Loucy (cell line): ENCODE measurements at regions not wholly inside any gene's neighbourhood (a gene's known extent, or its start where the extent isn't known, plus 50 kb on each side); places are given as distances from the start of the nearest gene placed in this dataset.

Experiments
- H2AFZ ChIP-seq: fragments of 200-600 bp; sonication (generic); 2 replicates; pipeline ENCODE4 v1.6.0; 2016; ENCODE audit warnings: antibody characterized with exemption, mild to moderate bottlenecking, low read length, moderate library complexity
- H3F3A ChIP-seq: fragments of 200-600 bp; 2 replicates; pipeline ENCODE4 v1.6.0; 2016; ENCODE audit warnings: antibody characterized with exemption, low read depth, mild to moderate bottlenecking
- H3K27me3 ChIP-seq: fragments of 200-600 bp; sonication (generic); 2 replicates; pipeline ENCODE4 v1.6.1; 2014; ENCODE audit warnings: low read length, mild to moderate bottlenecking; ENCODE audit not compliant: insufficient read depth, poor library complexity, severe bottlenecking
- H3K36me3 ChIP-seq: fragments of 200-600 bp; sonication (generic); 2 replicates; pipeline ENCODE4 v1.6.1; 2016; ENCODE audit warnings: low read length; ENCODE audit not compliant: insufficient read depth
- H3K4me1 ChIP-seq: fragments of 200-600 bp; sonication (generic); 2 replicates; pipeline ENCODE4 v1.5.1; 2014; ENCODE audit warnings: low read length, mild to moderate bottlenecking; ENCODE audit not compliant: insufficient read depth, poor library complexity, severe bottlenecking
- H3K4me2 ChIP-seq: fragments of 200-600 bp; sonication (generic); 2 replicates; pipeline ENCODE4 v1.6.0; 2014; ENCODE audit warnings: antibody characterized with exemption, low read length, low read depth, mild to moderate bottlenecking; ENCODE audit not compliant: poor library complexity, severe bottlenecking
- H3K4me3 ChIP-seq: fragments of 200-600 bp; sonication (generic); 2 replicates; pipeline ENCODE4 v1.5.1; 2014; ENCODE audit warnings: low read length, mild to moderate bottlenecking, mixed read lengths; ENCODE audit not compliant: poor library complexity, severe bottlenecking
- H3K79me2 ChIP-seq: fragments of 200-600 bp; sonication (generic); 2 replicates; pipeline ENCODE4 v1.6.1; 2014; ENCODE audit warnings: low read length; ENCODE audit not compliant: insufficient read depth
- H3K9ac ChIP-seq: fragments of 200-600 bp; sonication (generic); 2 replicates; pipeline ENCODE4 v1.6.0; 2014; ENCODE audit warnings: mild to moderate bottlenecking, low read depth, low read length, moderate library complexity; ENCODE audit not compliant: poor library complexity, severe bottlenecking
- H3K9me2 ChIP-seq: fragments of 200-600 bp; sonication (generic); replicated peaks from 2 replicates; pipeline ENCODE4 v1.6.1; 2016; ENCODE audit warnings: low read depth, low read length, mixed read lengths
- H3K9me3 ChIP-seq: fragments of 200-600 bp; sonication (generic); 2 replicates; pipeline ENCODE4 v1.6.1; 2014; ENCODE audit warnings: mild to moderate bottlenecking, antibody characterized with exemption, low read length, low read depth; ENCODE audit not compliant: insufficient read depth
- H4K20me1 ChIP-seq: fragments of 200-600 bp; sonication (generic); 2 replicates; pipeline ENCODE4 v1.6.0; 2014; ENCODE audit warnings: antibody characterized with exemption, low read length, mild to moderate bottlenecking; ENCODE audit not compliant: insufficient read depth, poor library complexity, severe bottlenecking
- CTCF ChIP-seq: fragments of 200-600 bp; sonication (generic); conservative IDR thresholded peaks from 2 replicates; pipeline ENCODE4 v1.5.1; 2014; ENCODE audit warnings: mild to moderate bottlenecking, antibody characterized with exemption, low read length
- EZH2phosphoT487 ChIP-seq: fragments of 200-600 bp; IDR thresholded peaks from 2 replicates; pipeline ENCODE4 v1.6.1; 2018; ENCODE audit warnings: antibody characterized with exemption, mild to moderate bottlenecking, moderate library complexity, borderline replicate concordance

GRCh38 chr10:75304741-75305390, 69.1 kb upstream of the COMTD1 start:
- 0 out of 2 replicates have a peak, but pooled peaks cover 14% of the 10 kb centered on the region for H3K9me3 ChIP-seq
- H3K4me3 ChIP-seq = no peak overlapping the region
- no peak overlapping the region for H3K9ac ChIP-seq

GRCh38 chr10:75304313-75304712, 68.6 kb upstream of the COMTD1 start:
- Histone ChIP-seq H4K20me1 (no peaks in the 10 kb centered on the region), H3K4me3 (no peak overlapping the region), H3K9ac (no peak overlapping the region), H3K9me3 (0 out of 2 replicates have a peak, but pooled peaks cover 14% of the 10 kb centered on the region), H3K9me2 (no peaks in the 10 kb centered on the region), H3K4me1 (peaks cover 4% of the 10 kb centered on the region), H3K79me2 (no peaks in the 10 kb centered on the region), H3K27me3 (no peaks in the 10 kb centered on the region), H3F3A (no peaks in the 10 kb centered on the region), H3K36me3 (no peaks in the 10 kb centered on the region), H2AFZ (no peak overlapping the region), H3K4me2 (no peak overlapping the region)
- TF ChIP-seq EZH2phosphoT487 (no peak), CTCF (no peak)

More at GRCh38 chr10:75304741-75305390, 69.1 kb upstream of the COMTD1 start:
- no peak overlapping the region for H2AFZ ChIP-seq
- H3K79me2 ChIP-seq = no peaks in the 10 kb centered on the region
- no peak overlapping the region for H3K4me2 ChIP-seq
- no peaks in the 10 kb centered on the region for H4K20me1 ChIP-seq
- H3K27me3 ChIP-seq = no peaks in the 10 kb centered on the region
- no peaks in the 10 kb centered on the region for H3K9me2 ChIP-seq
- TF ChIP-seq EZH2phosphoT487 (no peak), CTCF (no peak)
- peaks cover 4% of the 10 kb centered on the region for H3K4me1 ChIP-seq
- H3F3A ChIP-seq = no peaks in the 10 kb centered on the region
- no peaks in the 10 kb centered on the region for H3K36me3 ChIP-seq

- Histone ChIP-seq H3K9me2 (no peaks in the 10 kb centered on the region), H3K9ac (no peak overlapping the region), H3F3A (no peaks in the 10 kb centered on the region), H2AFZ (no peak overlapping the region), H3K4me3 (no peak overlapping the region), H3K36me3 (no peaks in the 10 kb centered on the region), H3K4me2 (no peak overlapping the region), H3K79me2 (no peaks in the 10 kb centered on the region), H3K9me3 (0 out of 2 replicates have a peak, but pooled peaks cover 12% of the 10 kb centered on the region), H3K27me3 (no peaks in the 10 kb centered on the region), H3K4me1 (peaks cover 4% of the 10 kb centered on the region), H4K20me1 (no peaks in the 10 kb centered on the region)
- no peak for TF ChIP-seq EZH2phosphoT487
- TF ChIP-seq CTCF = no peak
Measured at GRCh38 chr10:75303045-75303777, 67.5 kb upstream of the COMTD1 start.
